A549 (cell line): ENCODE measurements at regions not wholly inside any gene's neighbourhood (a gene's known extent, or its start where the extent isn't known, plus 50 kb on each side); places are given as distances from the start of the nearest gene placed in this dataset.
"Not testable (repeated sequence)": the region's sequence is repeated elsewhere in the genome, so short reads cannot be mapped to it uniquely, and the experiment has no call there.

Experiments
- ATAC-seq, 2 experiments: fragments of 200-7000 bp in 1 of 2; fragments of >200 bp in 1 of 2; cut with Nextera tagmentation in 1 of 2; cut with Tn5 transposase in 1 of 2; 3 replicates each; pipeline versions ENCODE4 v1.8.0 to v1.9.1; 2018 to 2020; ENCODE audit warnings: mild to moderate bottlenecking in 1 of 2, moderate library complexity in 1 of 2
- CTCF ChIA-PET: fragments of 300-600 bp; sonication (Branson Sonifier 250); formaldehyde crosslinking; extraction: SDS; loops from one replicate; lab custom pipeline; 2021; ENCODE audit warnings: antibody characterized with exemption, inconsistent platforms; lab: Yijun Ruan, JAX
- POLR2A ChIA-PET: fragments of 350-600 bp; formaldehyde crosslinking; extraction: SDS; loops from one replicate; lab custom pipeline; 2021; ENCODE audit warnings: antibody characterized with exemption, inconsistent platforms; lab: Yijun Ruan, JAX
- DNase-seq, 2 experiments: peaks; one replicate each; pipeline versions ENCODE4 v3.0.0 to v3.0.0-alpha.2; 2011 to 2016; ENCODE audit warnings: low read depth in 1 of 2, low spot score in 1 of 2
- FAIRE-seq: peaks from 2 replicates; lab custom pipeline; 2011; peaks lifted over from hg19 to GRCh38; lab: Jason Lieb, UNC
- H3K27ac ChIP-seq, 2 experiments: fragments of >200 bp; sonication (Bioruptor Twin); formaldehyde crosslinking; 3 replicates each; pipeline ENCODE4 v1.5.1; 2016 to 2017
- H3K4me1 ChIP-seq: fragments of >200 bp; sonication (Bioruptor Twin); formaldehyde crosslinking; 3 replicates; pipeline ENCODE4 v1.6.1; 2016
- H3K4me2 ChIP-seq: fragments of >200 bp; sonication (Bioruptor Twin); formaldehyde crosslinking; 3 replicates; pipeline ENCODE4 v1.6.1; 2016
- H3K4me3 ChIP-seq: fragments of >200 bp; sonication (Bioruptor Twin); formaldehyde crosslinking; 3 replicates; pipeline ENCODE4 v1.5.1; 2016
- H3K9me3 ChIP-seq: fragments of >200 bp; sonication (Bioruptor Twin); formaldehyde crosslinking; 3 replicates; pipeline ENCODE4 v1.6.1; 2016
- BHLHE40 ChIP-seq: IDR thresholded peaks from 2 replicates; pipeline ENCODE4 v1.6.1; 2012; ENCODE audit warnings: low read depth, low read length, inconsistent platforms
- CEBPB ChIP-seq, 2 experiments: fragments of >200 bp in 1 of 2; sonication (Bioruptor Twin) in 1 of 2; formaldehyde crosslinking in 1 of 2; IDR thresholded peaks; 2 replicates each; pipeline ENCODE4 v1.6.1; 2012 to 2016
- CHD2 ChIP-seq: fragments of 150-350 bp; IDR thresholded peaks from 2 replicates; pipeline ENCODE4 v1.6.1; 2014; ENCODE audit warnings: low read length; ENCODE audit not compliant: partially characterized antibody
- EHF ChIP-seq: fragments of 250-450 bp; sonication (Bioruptor Pico); IDR thresholded peaks from 2 replicates; pipeline ENCODE4 v1.5.0; 2020; ENCODE audit warnings: mild to moderate bottlenecking
- FOSB ChIP-seq: fragments of 250-450 bp; sonication (Bioruptor Pico); IDR thresholded peaks from 2 replicates; pipeline ENCODE4 v1.5.0; 2020; ENCODE audit warnings: mild to moderate bottlenecking, moderate library complexity
- FOXS1 ChIP-seq: fragments of 250-450 bp; sonication (Bioruptor Pico); IDR thresholded peaks from 2 replicates; pipeline ENCODE4 v1.5.0; 2020; ENCODE audit warnings: mild to moderate bottlenecking, moderate library complexity
- HMGXB4 ChIP-seq: fragments of 250-450 bp; sonication (Bioruptor Pico); IDR thresholded peaks from 2 replicates; pipeline ENCODE4 v1.5.0; 2021; ENCODE audit warnings: mild to moderate bottlenecking, moderate library complexity, borderline replicate concordance
- HOXB13 ChIP-seq: fragments of 250-450 bp; sonication (Bioruptor Pico); IDR thresholded peaks from 2 replicates; pipeline ENCODE4 v1.5.0; 2020; ENCODE audit warnings: low read depth, mild to moderate bottlenecking, moderate library complexity
- KDM5A ChIP-seq: fragments of 200-600 bp; sonication (generic); IDR thresholded peaks from 2 replicates; pipeline ENCODE4 v1.6.1; 2016; ENCODE audit warnings: antibody characterized with exemption, mild to moderate bottlenecking
- MYC ChIP-seq: IDR thresholded peaks from 2 replicates; pipeline ENCODE4 v1.6.1; 2012; ENCODE audit warnings: mild to moderate bottlenecking, inconsistent platforms, low read length, improper control_type of control experiment, borderline replicate concordance
- NPAS2 ChIP-seq: fragments of 250-450 bp; sonication (Bioruptor Pico); IDR thresholded peaks from 2 replicates; pipeline ENCODE4 v1.8.0; 2022; ENCODE audit warnings: mild to moderate bottlenecking, moderate library complexity, borderline replicate concordance
- NR3C1 ChIP-seq: fragments of >200 bp; sonication (Bioruptor Twin); formaldehyde crosslinking; IDR thresholded peaks from 3 replicates; pipeline ENCODE4 v1.6.1; 2017
- PBX3 ChIP-seq: IDR thresholded peaks from 2 replicates; pipeline ENCODE4 v1.6.1; 2012
- POLR2AphosphoS2 ChIP-seq: conservative IDR thresholded peaks from 2 replicates; pipeline ENCODE4 v1.6.1; 2012; ENCODE audit warnings: low read length, improper control_type of control experiment, inconsistent platforms
- RCOR1 ChIP-seq: fragments of 150-350 bp; IDR thresholded peaks from 2 replicates; pipeline ENCODE4 v1.6.1; 2014; ENCODE audit warnings: antibody characterized with exemption, low read length, low read depth
- REST ChIP-seq: fragments of 200-600 bp; sonication (generic); IDR thresholded peaks from 2 replicates; pipeline ENCODE4 v1.6.1; 2016; ENCODE audit warnings: antibody characterized with exemption, mild to moderate bottlenecking, moderate library complexity
- RNF2 ChIP-seq: fragments of 200-600 bp; sonication (generic); IDR thresholded peaks from 2 replicates; pipeline ENCODE4 v1.6.1; 2016; ENCODE audit warnings: low read depth, mild to moderate bottlenecking, antibody characterized with exemption, moderate library complexity, borderline replicate concordance
- SREBF2 ChIP-seq: fragments of 450-650 bp; IDR thresholded peaks from 2 replicates; pipeline ENCODE4 v1.6.1; 2014; ENCODE audit warnings: mild to moderate bottlenecking, moderate library complexity
- ZC3H11A ChIP-seq: fragments of 450-650 bp; IDR thresholded peaks from 2 replicates; pipeline ENCODE4 v1.6.1; 2014; ENCODE audit warnings: antibody characterized with exemption, mild to moderate bottlenecking
- WGBS: methylation state at CpG from one replicate; pipeline ENCODE4 v1.1.6; 2017; ENCODE audit errors: missing lambda C conversion rate; 5-methylcytosine and 5-hydroxymethylcytosine counted together
- TF ChIP-seq, protein P1 (sequence below): fragments of 250-450 bp; sonication (Bioruptor Pico); IDR thresholded peaks from 2 replicates; pipeline ENCODE4 v1.5.0; 2020; ENCODE audit warnings: low read depth, mild to moderate bottlenecking, moderate library complexity

- ATAC-seq, result no peak
- FAIRE-seq, result no peak
- POLR2A ChIA-PET, result no interaction called here
Measured at GRCh38 chr16:85204242-85205010, 92.2 kb upstream of the CIBAR2 start.

GRCh38 chr16:85205257-85205656, 93.0 kb upstream of the CIBAR2 start:
- POLR2A ChIA-PET, DNase-seq, H3K4me3 ChIP-seq, H3K4me2 ChIP-seq, ATAC-seq, H3K9me3 ChIP-seq, H3K27ac ChIP-seq, FAIRE-seq: not testable (repeated sequence)
- peaks cover 12% of the 10 kb centered on the region; the same call in 2 of the 3 replicates for H3K4me1 ChIP-seq
- CTCF ChIA-PET, result interaction anchor here (0.9 to 1.4 kb wide), 3 partner anchors 21 to 48 kb away, joined by 3 to 4 read pairs (median 3); no protein-coding TSS in a partner anchor
- 81% methylated on average over 5 of the region's 6 CpGs for WGBS

More at GRCh38 chr16:85204242-85205010, 92.2 kb upstream of the CIBAR2 start:
- DNase-seq, result no peak
- Histone ChIP-seq H3K4me3 (no peak overlapping the region), H3K4me1 (peaks cover 9% of the 10 kb centered on the region; the same call in 2 of the 3 replicates), H3K4me2 (no peak overlapping the region), H3K27ac (no peak overlapping the region), H3K9me3 (no peaks in the 10 kb centered on the region)
- TF ChIP-seq ZC3H11A (no peak), RCOR1 (no peak), HMGXB4 (CRISPR knock-in tag) (no peak), PBX3 (no peak), SREBF2 (no peak), NR3C1 (no peak), FOXS1 (CRISPR knock-in tag) (no peak), CHD2 (no peak), EHF (no peak), MYC (no peak), FOSB (CRISPR knock-in tag) (no peak), KDM5A (no peak), NPAS2 (CRISPR knock-in tag) (no peak), HOXB13 (CRISPR knock-in tag) (no peak), CEBPB (IDR thresholded peaks at IDR 0.05) (no peak), REST (no peak), BHLHE40 (no peak), POLR2AphosphoS2 (no peak), RNF2 (no peak)
- TF ChIP-seq, protein P1, sequence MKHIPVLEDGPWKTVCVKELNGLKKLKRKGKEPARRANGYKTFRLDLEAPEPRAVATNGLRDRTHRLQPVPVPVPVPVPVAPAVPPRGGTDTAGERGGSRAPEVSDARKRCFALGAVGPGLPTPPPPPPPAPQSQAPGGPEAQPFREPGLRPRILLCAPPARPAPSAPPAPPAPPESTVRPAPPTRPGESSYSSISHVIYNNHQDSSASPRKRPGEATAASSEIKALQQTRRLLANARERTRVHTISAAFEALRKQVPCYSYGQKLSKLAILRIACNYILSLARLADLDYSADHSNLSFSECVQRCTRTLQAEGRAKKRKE (CRISPR knock-in tag), result no peak
- CTCF ChIA-PET, result interaction anchor here (0.9 to 1.4 kb wide), 5 partner anchors 22 to 54 kb away, joined by 3 to 4 read pairs (median 3); no protein-coding TSS in a partner anchor
- 66% methylated on average over 7 of the region's 7 CpGs for WGBS
